SK-N-SH (cell line): ENCODE measurements at regions not wholly inside any gene's neighbourhood (a gene's known extent, or its start where the extent isn't known, plus 50 kb on each side); places are given as distances from the start of the nearest gene placed in this dataset.

Experiments
- CTCF ChIA-PET: fragments of 300-600, 350-600 bp; formaldehyde crosslinking; extraction: SDS; loops from one replicate; lab custom pipeline; 2021; lab: Yijun Ruan, JAX
- POLR2A ChIA-PET: fragments of 350-600 bp; sonication (Branson Sonifier 250); formaldehyde crosslinking; extraction: SDS; loops from one replicate; lab custom pipeline; 2020; ENCODE audit warnings: antibody characterized with exemption, inconsistent platforms; lab: Yijun Ruan, JAX
- DNase-seq: peaks from one replicate; pipeline ENCODE4 v3.0.0; 2012
- H2AFZ ChIP-seq: fragments of 200-600 bp; sonication (generic); 2 replicates; pipeline ENCODE4 v1.8.1; 2016; ENCODE audit warnings: antibody characterized with exemption, mild to moderate bottlenecking, low read depth
- H3F3A ChIP-seq: fragments of 200-600 bp; sonication (generic); replicated peaks from 2 replicates; pipeline ENCODE3; 2016; ENCODE audit warnings: antibody characterized with exemption, mild to moderate bottlenecking; ENCODE audit not compliant: insufficient read depth
- H3K27ac ChIP-seq, 2 experiments: fragments of 200-500 bp in 1 of 2; fragments of 200-600 bp in 1 of 2; sonication (Bioruptor generic) in 1 of 2; sonication (generic), shearing (Covaris generic) in 1 of 2; 2 replicates each; pipeline versions ENCODE4 v1.5.1 to v1.6.1; 2014 to 2016; ENCODE audit warnings: low read depth in 2 of 2, inconsistent platforms in 1 of 2, low read length in 1 of 2, mild to moderate bottlenecking in 1 of 2, mixed read lengths in 1 of 2
- H3K27me3 ChIP-seq: fragments of 200-600 bp; sonication (generic), shearing (Covaris generic); 2 replicates; pipeline ENCODE4 v1.6.1; 2016; ENCODE audit warnings: mixed run types; ENCODE audit not compliant: insufficient read depth
- H3K36me3 ChIP-seq, 2 experiments: fragments of 200-500 bp in 1 of 2; fragments of 200-600 bp in 1 of 2; sonication (Bioruptor generic) in 1 of 2; sonication (generic) in 1 of 2; replicated peaks in 1 of 2; 2 replicates each; pipeline versions ENCODE3 to v1.5.1; 2014 to 2016; ENCODE audit warnings: low read length in 1 of 2, mild to moderate bottlenecking in 1 of 2; ENCODE audit not compliant: insufficient read depth in 2 of 2, control insufficient read depth in 1 of 2
- H3K4me1 ChIP-seq, 2 experiments: fragments of 200-500 bp in 1 of 2; fragments of 200-600 bp in 1 of 2; sonication (Bioruptor generic) in 1 of 2; sonication (generic), shearing (Covaris generic) in 1 of 2; 2 replicates each; pipeline versions ENCODE4 v1.5.1 to v1.6.1; 2014 to 2016; ENCODE audit warnings: low read depth in 1 of 2, low read length in 1 of 2, mixed run types in 1 of 2; ENCODE audit not compliant: insufficient read depth in 2 of 2, control insufficient read depth in 1 of 2
- H3K4me2 ChIP-seq: fragments of 200-600 bp; sonication (generic), shearing (Covaris generic); 2 replicates; pipeline ENCODE4 v1.6.1; 2017; ENCODE audit warnings: mixed run types
- H3K4me3 ChIP-seq, 2 experiments: fragments of 200-500 bp in 1 of 2; fragments of 200-600 bp in 1 of 2; sonication (Bioruptor generic) in 1 of 2; sonication (generic), shearing (Covaris generic) in 1 of 2; 2 replicates each; pipeline versions ENCODE4 v1.5.1 to v1.8.1; 2014 to 2016; ENCODE audit warnings: low read depth in 2 of 2, inconsistent platforms in 1 of 2, low read length in 1 of 2, mild to moderate bottlenecking in 1 of 2, mixed read lengths in 1 of 2, moderate library complexity in 1 of 2
- H3K79me2 ChIP-seq: fragments of 200-600 bp; sonication (generic); 2 replicates; pipeline ENCODE4 v1.8.1; 2017; ENCODE audit warnings: mild to moderate bottlenecking; ENCODE audit not compliant: insufficient read depth
- H3K9ac ChIP-seq: fragments of 200-600 bp; sonication (generic); 2 replicates; pipeline ENCODE4 v1.6.1; 2017; ENCODE audit warnings: mixed run types
- H3K9me2 ChIP-seq: fragments of 200-600 bp; sonication (generic); 2 replicates; pipeline ENCODE4 v1.6.1; 2017; ENCODE audit warnings: mixed run types
- H3K9me3 ChIP-seq: fragments of 200-600 bp; sonication (generic); 2 replicates; pipeline ENCODE4 v1.6.1; 2017; ENCODE audit warnings: mixed run types, mild to moderate bottlenecking, moderate library complexity
- H4K20me1 ChIP-seq: fragments of 200-600 bp; sonication (generic); 2 replicates; pipeline ENCODE4 v1.6.1; 2017; ENCODE audit warnings: mild to moderate bottlenecking, mixed run types; ENCODE audit not compliant: insufficient read depth
- CHD2 ChIP-seq: fragments of 150-350 bp; IDR thresholded peaks from 2 replicates; pipeline ENCODE4 v1.6.1; 2018; ENCODE audit warnings: low read length; ENCODE audit not compliant: partially characterized antibody
- CTCF ChIP-seq: fragments of 200-600 bp; sonication (generic); IDR thresholded peaks from 2 replicates; pipeline ENCODE4 v1.6.1; 2017; ENCODE audit warnings: antibody characterized with exemption, mild to moderate bottlenecking, moderate library complexity
- ELF1 ChIP-seq: IDR thresholded peaks from 2 replicates; pipeline ENCODE4 v1.4.0; 2012
- EZH2phosphoT487 ChIP-seq: fragments of 200-600 bp; sonication (generic); IDR thresholded peaks from 2 replicates; pipeline ENCODE4 v1.6.1; 2017; ENCODE audit warnings: low read depth, mixed run types, mild to moderate bottlenecking, antibody characterized with exemption, moderate library complexity, borderline replicate concordance
- FOXM1 ChIP-seq: IDR thresholded peaks from 2 replicates; pipeline ENCODE4 v1.4.0; 2012; ENCODE audit warnings: low read depth, mild to moderate bottlenecking
- JUND ChIP-seq: IDR thresholded peaks from 2 replicates; pipeline ENCODE4 v1.4.0; 2012
- MEF2A ChIP-seq: IDR thresholded peaks from 2 replicates; pipeline ENCODE4 v1.4.0; 2012; ENCODE audit warnings: low read depth, borderline replicate concordance
- NRF1 ChIP-seq: IDR thresholded peaks from 2 replicates; pipeline ENCODE4 v1.6.1; 2012; ENCODE audit warnings: low read depth, mild to moderate bottlenecking, low read length
- RCOR1 ChIP-seq: fragments of 150-350 bp; IDR thresholded peaks from 2 replicates; pipeline ENCODE4 v1.6.1; 2017; ENCODE audit warnings: antibody characterized with exemption, low read length
- REST ChIP-seq: IDR thresholded peaks from 2 replicates; pipeline ENCODE4 v1.6.1; 2012; ENCODE audit warnings: mild to moderate bottlenecking, low read depth, low read length, moderate library complexity
- RXRA ChIP-seq: IDR thresholded peaks from 2 replicates; pipeline ENCODE4 v1.4.0; 2012; ENCODE audit warnings: low read depth, mild to moderate bottlenecking, borderline replicate concordance
- SIN3A ChIP-seq: IDR thresholded peaks from 2 replicates; pipeline ENCODE4 v1.6.1; 2012; ENCODE audit warnings: low read depth, mild to moderate bottlenecking, low read length, moderate library complexity, borderline replicate concordance
- SMC3 ChIP-seq: IDR thresholded peaks from 2 replicates; pipeline ENCODE4 v1.6.1; 2012; ENCODE audit warnings: low read depth, low read length, improper control_type of control experiment
- TAF1 ChIP-seq: IDR thresholded peaks from 2 replicates; pipeline ENCODE4 v1.6.1; 2012; ENCODE audit warnings: low read depth, mild to moderate bottlenecking, low read length, moderate library complexity, borderline replicate concordance
- TCF12 ChIP-seq: IDR thresholded peaks from 2 replicates; pipeline ENCODE4 v1.4.0; 2012
- TEAD4 ChIP-seq: IDR thresholded peaks from 2 replicates; pipeline ENCODE4 v1.4.0; 2012; ENCODE audit warnings: mild to moderate bottlenecking, borderline replicate concordance; ENCODE audit not compliant: insufficient read depth
- USF1 ChIP-seq: IDR thresholded peaks from 2 replicates; pipeline ENCODE4 v1.4.0; 2012; ENCODE audit warnings: low read depth, borderline replicate concordance
- USF2 ChIP-seq: fragments of 150-350 bp; IDR thresholded peaks from 2 replicates; pipeline ENCODE4 v1.6.1; 2017; ENCODE audit warnings: antibody characterized with exemption, low read length, low read depth, borderline replicate concordance
- ZBTB33 ChIP-seq: IDR thresholded peaks from 2 replicates; pipeline ENCODE4 v1.4.0; 2012; ENCODE audit warnings: low read depth, borderline replicate concordance
- WGBS: methylation state at CpG from one replicate; pipeline ENCODE4 v1.1.6; 2017; ENCODE audit warnings: low lambda C conversion rate; 5-methylcytosine and 5-hydroxymethylcytosine counted together

- Histone ChIP-seq H3K27ac (no peak overlapping the region), H4K20me1 (no peaks in the 10 kb centered on the region), H2AFZ (no peak overlapping the region), H3K4me1 (no peaks in the 10 kb centered on the region), H3K9me3 (no peaks in the 10 kb centered on the region), H3K27me3 (no peaks in the 10 kb centered on the region), H3K9ac (no peak overlapping the region), H3K36me3 (no peaks in the 10 kb centered on the region), H3F3A (no peaks in the 10 kb centered on the region), H3K79me2 (no peaks in the 10 kb centered on the region), H3K4me3 (no peak overlapping the region), H3K4me2 (no peak overlapping the region)
- POLR2A ChIA-PET: no interaction called here
- WGBS: 17% methylated on average over 2 of the region's 2 CpGs
- no peak for TF ChIP-seq MEF2A
- no peak for TF ChIP-seq JUND
- TF ChIP-seq, all 33 proteins: peak for 0
- no peaks in the 10 kb centered on the region for H3K9me2 ChIP-seq
- DNase-seq: no peak
- CTCF ChIA-PET: no interaction called here
Observed at GRCh38 chr13:102935896-102936321, 90.1 kb downstream of the ERCC5 start.

- H3K4me2 ChIP-seq: no peak overlapping the region
- H4K20me1 ChIP-seq: no peaks in the 10 kb centered on the region
- no peak overlapping the region for H2AFZ ChIP-seq
- H3K9me3 ChIP-seq: no peaks in the 10 kb centered on the region
- H3F3A ChIP-seq: no peaks in the 10 kb centered on the region
- no peaks in the 10 kb centered on the region for H3K36me3 ChIP-seq
- DNase-seq: no peak
- WGBS: 33% methylated on average over 3 of the region's 3 CpGs
- H3K4me3 ChIP-seq: no peak overlapping the region
- H3K9ac ChIP-seq: no peak overlapping the region
- no peaks in the 10 kb centered on the region for H3K79me2 ChIP-seq
- no peaks in the 10 kb centered on the region for H3K9me2 ChIP-seq
- no peaks in the 10 kb centered on the region; a peak in 1 of 4 replicates for H3K4me1 ChIP-seq
- H3K27ac ChIP-seq: no peak overlapping the region
- ChIA-PET POLR2A (no interaction called here), CTCF (interaction anchor here (1.6 to 2.7 kb wide), 2 partner anchors 18 to 63 kb away, joined by 5 to 13 read pairs; no protein-coding TSS in a partner anchor)
- H3K27me3 ChIP-seq: no peaks in the 10 kb centered on the region
- TF ChIP-seq TEAD4: no peak
- no peak for TF ChIP-seq USF2
- TF ChIP-seq CHD2: no peak
- no peak for TF ChIP-seq REST
- TF ChIP-seq JUND: no peak
- no peak for TF ChIP-seq EZH2phosphoT487
- no peak for TF ChIP-seq SMC3
- TF ChIP-seq TAF1: no peak
- TF ChIP-seq FOXM1: no peak
- no peak for TF ChIP-seq TCF12
- TF ChIP-seq MEF2A: no peak
- no peak for TF ChIP-seq CTCF
- no peak for TF ChIP-seq SIN3A
- TF ChIP-seq RCOR1: no peak
- TF ChIP-seq USF1: no peak
- no peak for TF ChIP-seq RXRA
- TF ChIP-seq ZBTB33: no peak
- TF ChIP-seq NRF1: no peak
- no peak for TF ChIP-seq ELF1
Observed at GRCh38 chr13:102933523-102933922, 87.7 kb downstream of the ERCC5 start.
